ENCODE measurements at regions not wholly inside any gene's neighbourhood (a gene's known extent, or its start where the extent isn't known, plus 50 kb on each side); places are given as distances from the start of the nearest gene placed in this dataset.
"Not testable (repeated sequence)": the region's sequence is repeated elsewhere in the genome, so short reads cannot be mapped to it uniquely, and the experiment has no call there.

- TF ChIP-seq CTCF (IDR thresholded peaks at IDR 0.05; ENCODE audit: control insufficient read depth, insufficient read depth, low read depth, low read length, missing control alignments), result no peak
- no peak for DNase-seq (ENCODE audit: low read depth)
- no peak overlapping the region for H3K4me3 ChIP-seq (ENCODE audit: control insufficient read depth, low read depth, low read length)
Observed at GRCh38 chrX:150227321-150227860, 135.7 kb upstream of the MAMLD1 start.

GRCh38 chrX:150227873-150228410, 135.2 kb upstream of the MAMLD1 start:
- no peak for TF ChIP-seq CTCF (IDR thresholded peaks at IDR 0.05; ENCODE audit: control insufficient read depth, insufficient read depth, low read depth, low read length, missing control alignments)
- no peak for DNase-seq (ENCODE audit: low read depth)
- H3K4me3 ChIP-seq (ENCODE audit: control insufficient read depth, low read depth, low read length), result no peak overlapping the region

- TF ChIP-seq CTCF (IDR thresholded peaks at IDR 0.05; ENCODE audit: control insufficient read depth, insufficient read depth, low read depth, low read length, missing control alignments), result no peak
- H3K4me3 ChIP-seq (ENCODE audit: control insufficient read depth, low read depth, low read length), result no peak overlapping the region
- DNase-seq (ENCODE audit: low read depth), result no peak
Observed at GRCh38 chrX:150228431-150228830, 134.7 kb upstream of the MAMLD1 start.

- no peak for TF ChIP-seq CTCF (IDR thresholded peaks at IDR 0.05; ENCODE audit: control insufficient read depth, insufficient read depth, low read depth, low read length, missing control alignments)
- no peak overlapping the region for H3K4me3 ChIP-seq (ENCODE audit: control insufficient read depth, low read depth, low read length)
- no peak for DNase-seq (ENCODE audit: low read depth)
Observed at GRCh38 chrX:150229030-150229429, 134.1 kb upstream of the MAMLD1 start.

- no peak for DNase-seq (ENCODE audit: low read depth)
- H3K4me3 ChIP-seq (ENCODE audit: control insufficient read depth, low read depth, low read length), result no peak overlapping the region
- TF ChIP-seq CTCF (IDR thresholded peaks at IDR 0.05; ENCODE audit: control insufficient read depth, insufficient read depth, low read depth, low read length, missing control alignments), result no peak
Observed at GRCh38 chrX:150229481-150229880, 133.6 kb upstream of the MAMLD1 start.

GRCh38 chrX:150230952-150231351, 132.2 kb upstream of the MAMLD1 start:
- not testable (repeated sequence) for DNase-seq (ENCODE audit: low read depth); H3K4me3 ChIP-seq (ENCODE audit: control insufficient read depth, low read depth, low read length)

- H3K4me3 ChIP-seq (ENCODE audit: control insufficient read depth, low read depth, low read length); DNase-seq (ENCODE audit: low read depth): not testable (repeated sequence)
Observed at GRCh38 chrX:150231368-150231767, 131.7 kb upstream of the MAMLD1 start.

- H3K4me3 ChIP-seq (ENCODE audit: control insufficient read depth, low read depth, low read length); DNase-seq (ENCODE audit: low read depth): not testable (repeated sequence)
Observed at GRCh38 chrX:150232222-150232621, 130.9 kb upstream of the MAMLD1 start.

Data from AG09309 (cell line).